Keratinocyte (primary cell): ENCODE measurements at regions not wholly inside any gene's neighbourhood (a gene's known extent, or its start where the extent isn't known, plus 50 kb on each side); places are given as distances from the start of the nearest gene placed in this dataset.

Source experiments
- DNase-seq: peaks from one replicate; pipeline ENCODE4 v3.0.0-alpha.2; 2011; ENCODE audit warnings: low read depth, missing footprints, low spot score
- FAIRE-seq: peaks from 2 replicates; lab custom pipeline; 2011; peaks lifted over from hg19 to GRCh38; lab: Jason Lieb, UNC
- H2AFZ ChIP-seq: 2 replicates; pipeline ENCODE4 v1.6.0; 2012; ENCODE audit warnings: low read length, control low read depth, inconsistent platforms; ENCODE audit not compliant: control insufficient read depth
- H3K27ac ChIP-seq: 2 replicates; pipeline ENCODE4 v1.5.1; 2011; ENCODE audit warnings: low read length; ENCODE audit not compliant: control insufficient read depth, insufficient read depth
- H3K27me3 ChIP-seq: 3 replicates; pipeline ENCODE4 v1.6.0; 2011; ENCODE audit warnings: low read length; ENCODE audit not compliant: control insufficient read depth, insufficient read depth; ENCODE audit errors: extremely low read depth
- H3K36me3 ChIP-seq, 2 experiments: 2 replicates in 1 of 2; 3 replicates in 1 of 2; pipeline ENCODE4 v1.5.1; 2011; ENCODE audit warnings: low read length in 2 of 2, mild to moderate bottlenecking in 1 of 2; ENCODE audit not compliant: control insufficient read depth in 2 of 2, insufficient read depth in 2 of 2; ENCODE audit errors: extremely low read depth in 1 of 2
- H3K4me1 ChIP-seq: 3 replicates; pipeline ENCODE4 v1.5.1; 2011; ENCODE audit warnings: low read length; ENCODE audit not compliant: control insufficient read depth, insufficient read depth; ENCODE audit errors: extremely low read depth
- H3K4me2 ChIP-seq: 3 replicates; pipeline ENCODE4 v1.6.0; 2011; ENCODE audit warnings: low read depth, low read length; ENCODE audit not compliant: control insufficient read depth, insufficient read depth; ENCODE audit errors: extremely low read depth
- H3K4me3 ChIP-seq, 3 experiments: fragments of 200-600 bp in 1 of 3; sonication (generic) in 1 of 3; 2 replicates in 2 of 3; 3 replicates in 1 of 3; pipeline ENCODE4 v1.5.1; 2011 to 2016; ENCODE audit warnings: low read length in 3 of 3, mild to moderate bottlenecking in 3 of 3, control low read depth in 2 of 3, inconsistent platforms in 1 of 3, low read depth in 1 of 3, mixed read lengths in 1 of 3, mixed run types in 1 of 3, moderate library complexity in 1 of 3; ENCODE audit not compliant: control insufficient read depth in 2 of 3, insufficient read depth in 2 of 3; ENCODE audit errors: extremely low read depth in 1 of 3
- H3K79me2 ChIP-seq: 2 replicates; pipeline ENCODE4 v1.6.0; 2012; ENCODE audit warnings: low read length; ENCODE audit not compliant: control insufficient read depth, insufficient read depth
- H3K9ac ChIP-seq: 3 replicates; pipeline ENCODE4 v1.6.0; 2011; ENCODE audit warnings: low read length; ENCODE audit not compliant: control insufficient read depth, insufficient read depth; ENCODE audit errors: extremely low read depth
- H3K9me1 ChIP-seq: 3 replicates; pipeline ENCODE4 v1.6.0; 2011; ENCODE audit warnings: low read length; ENCODE audit not compliant: control insufficient read depth, insufficient read depth; ENCODE audit errors: extremely low read depth
- H3K9me3 ChIP-seq: 2 replicates; pipeline ENCODE4 v1.5.1; 2012; ENCODE audit warnings: low read depth, low read length; ENCODE audit not compliant: control insufficient read depth
- H4K20me1 ChIP-seq: 3 replicates; pipeline ENCODE4 v1.6.0; 2011; ENCODE audit warnings: low read length; ENCODE audit not compliant: control insufficient read depth, insufficient read depth; ENCODE audit errors: extremely low read depth
- CTCF ChIP-seq, 3 experiments: IDR thresholded peaks in 1 of 3; conservative IDR thresholded peaks in 1 of 3; optimal IDR thresholded peaks in 1 of 3; 2 replicates in 2 of 3; 3 replicates in 1 of 3; pipeline versions ENCODE3 to v1.5.1; 2011; ENCODE audit warnings: low read length in 3 of 3, mild to moderate bottlenecking in 3 of 3, moderate library complexity in 2 of 3, control low read depth in 1 of 3, inconsistent platforms in 1 of 3; ENCODE audit not compliant: insufficient read depth in 2 of 3; ENCODE audit errors: extremely low read depth in 1 of 3
- EZH2 ChIP-seq: IDR thresholded peaks from one replicate; pipeline ENCODE4 v1.6.1; 2012; ENCODE audit warnings: inconsistent platforms, mild to moderate bottlenecking, low read length, moderate library complexity
- dilution Hi-C: fragments of 300-500 bp; cut with MboI; formaldehyde crosslinking; loops from one replicate; pipeline ENCODE4 v1.7.0; 2020; ENCODE audit warnings: low sequenced_read_pairs; ENCODE audit not compliant: extremely low pct_ligation_motif_present

GRCh38 chr2:2720351-2720750, 389.3 kb upstream of the MYT1L start:
- Histone ChIP-seq H3K79me2 (no peaks in the 10 kb centered on the region), H4K20me1 (no peaks in the 10 kb centered on the region), H3K36me3 (no peaks in the 10 kb centered on the region), H3K9me1 (no peaks in the 10 kb centered on the region), H3K9ac (no peak overlapping the region), H3K27me3 (no peaks in the 10 kb centered on the region), H3K27ac (no peak overlapping the region), H3K4me2 (no peak overlapping the region), H3K9me3 (no peaks in the 10 kb centered on the region), H3K4me1 (no peaks in the 10 kb centered on the region), H3K4me3 (no peak overlapping the region), H2AFZ (no peak overlapping the region)
- FAIRE-seq: no peak
- dilution Hi-C loops: no loop called here
- TF ChIP-seq EZH2 (no peak), CTCF (optimal IDR thresholded peaks at IDR 0.05 in 1 of 3, IDR thresholded peaks at IDR 0.05 in 1 of 3, conservative IDR thresholded peaks at IDR 0.05 in 1 of 3; ENCODE audit: extremely low read depth in 1 of 3, insufficient read depth in 2 of 3, low read length in 3 of 3) (no peak)
- no peak for DNase-seq

GRCh38 chr2:2719781-2720180, 388.7 kb upstream of the MYT1L start:
- no peaks in the 10 kb centered on the region for H3K9me1 ChIP-seq
- H3K9me3 ChIP-seq: no peaks in the 10 kb centered on the region
- DNase-seq (no peak), FAIRE-seq (no peak)
- dilution Hi-C loops: no loop called here
- H2AFZ ChIP-seq: no peak overlapping the region
- H3K9ac ChIP-seq: no peak overlapping the region
- H3K36me3 ChIP-seq: no peaks in the 10 kb centered on the region
- H4K20me1 ChIP-seq: no peaks in the 10 kb centered on the region
- H3K27ac ChIP-seq: no peak overlapping the region
- no peaks in the 10 kb centered on the region for H3K79me2 ChIP-seq
- TF ChIP-seq CTCF (optimal IDR thresholded peaks at IDR 0.05 in 1 of 3, IDR thresholded peaks at IDR 0.05 in 1 of 3, conservative IDR thresholded peaks at IDR 0.05 in 1 of 3; ENCODE audit: extremely low read depth in 1 of 3, insufficient read depth in 2 of 3, low read length in 3 of 3) (no peak), EZH2 (no peak)
- H3K4me2 ChIP-seq: no peak overlapping the region
- no peaks in the 10 kb centered on the region for H3K27me3 ChIP-seq
- no peak overlapping the region for H3K4me3 ChIP-seq
- H3K4me1 ChIP-seq: no peaks in the 10 kb centered on the region
